Hindlimb muscle (tissue), 1 donor: ENCODE measurements at regions not wholly inside any gene's neighbourhood (a gene's known extent, or its start where the extent isn't known, plus 50 kb on each side); places are given as distances from the start of the nearest gene placed in this dataset.
A peak's percentile ranks its signal among the peaks of the same experiment; 100 is the strongest.

ENCODE experiments used
- DNase-seq: peaks from one replicate; pipeline ENCODE4 v3.0.0-alpha.2; 2013

- DNase-seq, result no peak
These were observed 107.6 kb downstream of the AMER1 start for GRCh38 chrX:64097891-64098290.

GRCh38 chrX:64093761-64094160 is 111.7 kb downstream of the AMER1 start:
- DNase-seq, result peak; percentile 0
